GM10266 (cell line): ENCODE measurements at regions not wholly inside any gene's neighbourhood (a gene's known extent, or its start where the extent isn't known, plus 50 kb on each side); places are given as distances from the start of the nearest gene placed in this dataset.

Experiments
- DNase-seq: peaks from one replicate; pipeline ENCODE4 v3.0.0; 2012; ENCODE audit errors: extremely low spot score
- CTCF ChIP-seq: IDR thresholded peaks from 2 replicates; pipeline ENCODE4 v1.5.1; 2012; ENCODE audit warnings: mild to moderate bottlenecking, low read depth; ENCODE audit not compliant: control insufficient read depth, insufficient read depth; ENCODE audit errors: missing control alignments

DNA sequence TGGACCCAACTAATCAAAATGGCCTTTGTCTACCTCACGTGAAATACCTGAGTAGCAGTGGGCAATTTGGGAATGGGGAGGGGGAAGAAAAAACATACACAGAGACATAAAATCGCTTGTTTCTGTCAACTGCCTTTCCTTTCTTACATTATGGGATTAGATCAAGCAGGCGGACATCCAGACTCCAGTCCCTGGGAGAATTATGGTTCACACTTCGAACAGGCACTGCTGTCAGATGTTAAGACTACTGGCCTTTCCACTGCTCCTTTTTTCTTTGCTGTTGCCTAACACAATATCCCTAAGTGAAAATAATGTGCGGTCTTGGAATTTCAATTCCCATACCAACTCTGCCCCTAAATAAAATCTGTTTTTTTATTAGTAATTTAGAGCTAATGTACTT, 1719.7 kb upstream of the SLC10A2 start:
- no peak for TF ChIP-seq CTCF
- no peak for DNase-seq

DNA sequence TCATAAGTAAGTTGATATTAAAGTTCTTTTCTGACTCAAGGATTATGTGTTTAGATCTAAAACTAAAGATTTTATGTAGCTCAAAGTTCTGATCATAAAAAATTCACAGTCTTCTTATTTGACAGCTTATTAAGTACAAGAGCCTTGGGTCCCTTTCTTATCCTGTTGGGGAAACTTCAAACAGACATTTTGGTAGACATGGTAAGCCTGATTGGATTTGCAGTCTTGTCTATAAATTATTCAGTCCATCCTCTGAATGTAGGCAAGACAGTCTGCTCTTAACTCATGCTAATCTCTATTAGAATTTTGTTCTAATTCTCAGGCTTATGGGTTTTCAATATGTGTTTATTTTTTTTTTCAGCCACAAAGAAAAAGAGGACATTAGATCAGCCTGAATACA, 1718.7 kb upstream of the SLC10A2 start:
- no peak for TF ChIP-seq CTCF
- DNase-seq: no peak

DNA sequence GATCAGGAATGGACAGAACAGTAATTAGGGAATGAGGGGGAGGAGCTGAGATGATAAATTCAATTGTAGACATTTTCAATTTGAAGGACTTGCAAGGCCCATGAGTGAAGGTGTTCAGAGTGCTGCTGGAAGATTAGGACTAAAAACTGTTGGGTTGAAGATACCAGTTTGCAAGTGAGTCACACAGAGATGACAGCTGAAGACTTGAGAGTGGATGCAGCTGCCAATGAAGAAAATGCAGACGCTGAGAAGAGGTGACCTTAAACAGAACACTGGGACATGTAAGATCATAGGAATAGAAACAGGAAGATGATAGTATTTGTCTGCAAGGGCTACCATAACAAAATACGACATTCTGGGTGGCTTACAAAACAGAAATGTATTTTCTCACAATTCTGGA, 1716.5 kb upstream of the SLC10A2 start:
- no peak for DNase-seq

DNA sequence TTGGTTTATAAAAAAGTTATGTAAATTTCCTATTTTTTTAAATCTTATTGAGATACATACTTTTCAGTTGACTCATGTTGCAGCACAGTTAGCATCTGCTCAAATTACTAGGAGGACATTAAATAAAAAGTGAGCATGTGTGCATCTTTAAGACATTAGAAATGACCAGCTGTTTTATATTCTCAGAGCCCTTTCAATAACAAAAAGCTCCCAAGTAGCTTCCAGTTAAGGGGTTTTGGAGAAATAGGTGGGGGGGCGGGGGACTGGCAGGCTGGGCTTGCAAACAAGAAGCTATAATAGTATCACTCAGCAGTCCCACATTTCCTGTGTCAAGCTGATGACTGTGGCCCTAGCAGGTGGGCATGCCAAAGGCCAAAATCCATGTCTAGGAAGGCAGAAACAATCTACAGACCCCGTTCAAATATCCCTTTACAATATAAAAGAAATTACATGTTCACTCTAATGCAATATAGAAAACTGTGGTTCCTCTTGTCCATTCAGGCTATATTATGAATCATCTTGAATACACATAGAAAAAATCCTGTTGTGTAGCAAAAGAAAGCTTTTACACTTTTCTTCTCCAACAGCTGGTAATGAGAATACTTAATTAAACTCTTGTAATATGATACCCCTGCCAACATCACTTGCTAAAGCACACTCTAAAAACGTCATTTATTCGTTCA, 1713.2 kb upstream of the SLC10A2 start:
- TF ChIP-seq CTCF: no peak
- no peak for DNase-seq

More for the DNA sequence above, 1716.5 kb upstream of the SLC10A2 start:
- no peak for TF ChIP-seq CTCF

- peak; percentile 16 for DNase-seq
- peak; percentile 57 for TF ChIP-seq CTCF
Measured at GRCh38 chr13:104773775-104774174, 1707.6 kb upstream of the SLC10A2 start.

- TF ChIP-seq CTCF: no peak
- DNase-seq: no peak
Measured at GRCh38 chr13:104769545-104769944, 1703.3 kb upstream of the SLC10A2 start.

DNA sequence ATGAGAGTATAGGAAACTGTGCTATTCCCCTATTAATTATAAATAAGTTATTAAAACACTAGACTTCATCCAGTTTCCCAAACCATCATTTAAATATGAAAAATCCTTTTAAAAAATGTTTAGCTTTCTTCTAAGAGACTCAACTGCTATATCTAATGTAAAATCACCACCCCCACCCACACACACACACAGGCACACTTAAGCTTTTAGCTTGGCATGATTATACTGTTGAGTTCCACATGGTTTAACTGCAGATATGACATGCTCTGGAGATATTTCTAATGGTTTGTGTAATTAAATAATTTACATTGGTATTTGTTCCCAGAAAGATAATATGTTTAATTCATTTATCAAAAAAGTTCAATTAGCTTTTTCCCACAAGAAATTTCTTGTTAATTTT, 1700.1 kb upstream of the SLC10A2 start:
- DNase-seq: no peak
- no peak for TF ChIP-seq CTCF
